IMR-90 (cell line): ENCODE measurements at regions not wholly inside any gene's neighbourhood (a gene's known extent, or its start where the extent isn't known, plus 50 kb on each side); places are given as distances from the start of the nearest gene placed in this dataset.

Experiments
- ATAC-seq: fragments of 200-7000 bp; cut with Tn5 transposase; 2 replicates; pipeline ENCODE4 v1.9.1; 2020; ENCODE audit warnings: low read depth, mild to moderate bottlenecking, moderate library complexity
- BruUV-seq: library from RNA; stranded (reverse); fragments of 400-500 nt; replicated peaks from 2 replicates; lab custom pipeline; 2021; lab: Mats Ljungman, UMichigan
- CTCF ChIA-PET: fragments of 300-600 bp; formaldehyde crosslinking; extraction: SDS; loops from one replicate; lab custom pipeline; 2021; ENCODE audit warnings: antibody characterized with exemption; lab: Yijun Ruan, JAX
- POLR2A ChIA-PET: fragments of 300-600 bp; sonication (Branson Sonifier 250); formaldehyde crosslinking; loops from one replicate; lab custom pipeline; 2022; ENCODE audit warnings: antibody characterized with exemption; ENCODE audit not compliant: unreplicated experiment; lab: Charles Lee
- DNase-seq: peaks from one replicate; pipeline ENCODE4 v3.0.0; 2013
- H2AFZ ChIP-seq: replicated peaks from 2 replicates; pipeline ENCODE3; 2013; ENCODE audit warnings: low read length, mild to moderate bottlenecking; ENCODE audit not compliant: poor library complexity
- H2AK5ac ChIP-seq: 2 replicates; pipeline ENCODE4 v1.6.1; 2013; ENCODE audit warnings: low read depth, low read length, inconsistent platforms
- H2AK9ac ChIP-seq: replicated peaks from 2 replicates; pipeline ENCODE3; 2013; ENCODE audit warnings: mild to moderate bottlenecking, low read depth, low read length, moderate library complexity; ENCODE audit not compliant: poor library complexity
- H2BK120ac ChIP-seq: 2 replicates; pipeline ENCODE4 v1.6.1; 2013; ENCODE audit warnings: low read depth, low read length, inconsistent platforms
- H2BK15ac ChIP-seq: 3 replicates; pipeline ENCODE4 v1.6.1; 2013; ENCODE audit warnings: low read depth, low read length, inconsistent platforms
- H2BK20ac ChIP-seq: 2 replicates; pipeline ENCODE4 v1.6.1; 2013; ENCODE audit warnings: low read depth, mild to moderate bottlenecking, inconsistent platforms, low read length, moderate library complexity
- H2BK5ac ChIP-seq: 2 replicates; pipeline ENCODE4 v1.6.1; 2013; ENCODE audit warnings: mild to moderate bottlenecking, low read depth, low read length, inconsistent platforms; ENCODE audit not compliant: poor library complexity, severe bottlenecking
- H3K14ac ChIP-seq: replicated peaks from 2 replicates; pipeline ENCODE4 v1.6.1; 2013; ENCODE audit warnings: low read depth, low read length, inconsistent platforms
- H3K18ac ChIP-seq: 2 replicates; pipeline ENCODE4 v1.6.1; 2013; ENCODE audit warnings: low read depth, low read length, control low read depth
- H3K23ac ChIP-seq: 2 replicates; pipeline ENCODE4 v1.6.1; 2013; ENCODE audit warnings: low read depth, low read length, inconsistent platforms
- H3K27ac ChIP-seq: 2 replicates; pipeline ENCODE4 v1.5.1; 2013; ENCODE audit warnings: mild to moderate bottlenecking, control low read depth, low read length; ENCODE audit not compliant: insufficient read depth
- H3K27me3 ChIP-seq: 2 replicates; pipeline ENCODE4 v1.6.1; 2013; ENCODE audit warnings: low read length; ENCODE audit not compliant: control insufficient read depth, insufficient read depth
- H3K36me3 ChIP-seq: 2 replicates; pipeline ENCODE4 v1.6.1; 2013; ENCODE audit warnings: low read length, mixed read lengths; ENCODE audit not compliant: control insufficient read depth, insufficient read depth
- H3K4ac ChIP-seq: 2 replicates; pipeline ENCODE4 v1.6.1; 2013; ENCODE audit warnings: low read depth, low read length, inconsistent platforms
- H3K4me1 ChIP-seq: 2 replicates; pipeline ENCODE4 v1.6.1; 2013; ENCODE audit warnings: low read length, mixed read lengths; ENCODE audit not compliant: control insufficient read depth, insufficient read depth
- H3K4me2 ChIP-seq: 2 replicates; pipeline ENCODE4 v1.6.1; 2013; ENCODE audit warnings: low read depth, mild to moderate bottlenecking, control low read depth, low read length, moderate library complexity
- H3K4me3 ChIP-seq: 2 replicates; pipeline ENCODE4 v1.5.1; 2013; ENCODE audit warnings: low read depth, mild to moderate bottlenecking, control low read depth, low read length, moderate library complexity; ENCODE audit not compliant: insufficient read depth
- H3K56ac ChIP-seq: 2 replicates; pipeline ENCODE4 v1.6.1; 2013; ENCODE audit warnings: low read length, inconsistent platforms; ENCODE audit not compliant: insufficient read depth; ENCODE audit errors: extremely low read depth
- H3K79me1 ChIP-seq, 2 experiments: 2 replicates each; pipeline ENCODE4 v1.6.1; 2013; ENCODE audit warnings: low read length in 2 of 2, inconsistent platforms in 1 of 2, low read depth in 1 of 2
- H3K9ac ChIP-seq: 2 replicates; pipeline ENCODE4 v1.6.1; 2013; ENCODE audit warnings: low read depth, low read length, control low read depth
- H3K9me1 ChIP-seq: 2 replicates; pipeline ENCODE4 v1.6.1; 2013; ENCODE audit warnings: low read length, inconsistent platforms; ENCODE audit not compliant: insufficient read depth
- H3K9me3 ChIP-seq: 2 replicates; pipeline ENCODE4 v1.6.1; 2013; ENCODE audit warnings: low read length; ENCODE audit not compliant: control insufficient read depth, insufficient read depth
- H4K20me1 ChIP-seq: 2 replicates; pipeline ENCODE4 v1.6.1; 2013; ENCODE audit warnings: low read length, inconsistent platforms; ENCODE audit not compliant: insufficient read depth
- H4K5ac ChIP-seq: 2 replicates; pipeline ENCODE4 v1.6.1; 2013; ENCODE audit warnings: mild to moderate bottlenecking, low read depth, low read length, control low read depth
- H4K8ac ChIP-seq, 2 experiments: 2 replicates each; pipeline ENCODE4 v1.6.1; 2013; ENCODE audit warnings: low read depth in 2 of 2, low read length in 2 of 2, control low read depth in 1 of 2, inconsistent platforms in 1 of 2
- H4K91ac ChIP-seq: 2 replicates; pipeline ENCODE4 v1.6.1; 2013; ENCODE audit warnings: low read depth, low read length, inconsistent platforms; ENCODE audit not compliant: insufficient read depth
- CHD1 ChIP-seq: IDR thresholded peaks from 2 replicates; pipeline ENCODE4 v1.6.1; 2012; ENCODE audit warnings: low read depth, low read length, improper control_type of control experiment
- MAZ ChIP-seq: IDR thresholded peaks from 2 replicates; pipeline ENCODE4 v1.6.1; 2012; ENCODE audit warnings: low read depth, mild to moderate bottlenecking, low read length, improper control_type of control experiment, moderate library complexity, borderline replicate concordance
- POLR2A ChIP-seq: IDR thresholded peaks from 2 replicates; pipeline ENCODE4 v1.6.1; 2012; ENCODE audit warnings: mild to moderate bottlenecking, low read depth, low read length
- WGBS, 2 experiments: methylation state at CpG; one replicate each; pipeline versions ENCODE4 v1.1.5 to v1.1.7; 2013; ENCODE audit warnings: missing lambda C conversion rate in 2 of 2; ENCODE audit not compliant: insufficient read length in 1 of 2; ENCODE audit errors: extremely low coverage in 2 of 2; 5-methylcytosine and 5-hydroxymethylcytosine counted together
- dilution Hi-C: fragments of 300-500 bp; cut with HindIII; formaldehyde crosslinking; loops from one replicate; pipeline ENCODE4 v1.14.3; 2018; ENCODE audit warnings: low sequenced_read_pairs; ENCODE audit not compliant: unreplicated experiment
- in situ Hi-C: fragments of 300-500 bp; cut with MboI; formaldehyde crosslinking; loops from 3 replicates; pipeline ENCODE4 v1.14.3; 2019; ENCODE audit warnings: low sequenced_read_pairs, inconsistent platforms, mixed read lengths
- intact Hi-C: fragments of 100-400 bp; cut with micrococcal nuclease; formaldehyde crosslinking; loops from 2 replicates; pipeline ENCODE4 v1.10.0; 2022

DNA sequence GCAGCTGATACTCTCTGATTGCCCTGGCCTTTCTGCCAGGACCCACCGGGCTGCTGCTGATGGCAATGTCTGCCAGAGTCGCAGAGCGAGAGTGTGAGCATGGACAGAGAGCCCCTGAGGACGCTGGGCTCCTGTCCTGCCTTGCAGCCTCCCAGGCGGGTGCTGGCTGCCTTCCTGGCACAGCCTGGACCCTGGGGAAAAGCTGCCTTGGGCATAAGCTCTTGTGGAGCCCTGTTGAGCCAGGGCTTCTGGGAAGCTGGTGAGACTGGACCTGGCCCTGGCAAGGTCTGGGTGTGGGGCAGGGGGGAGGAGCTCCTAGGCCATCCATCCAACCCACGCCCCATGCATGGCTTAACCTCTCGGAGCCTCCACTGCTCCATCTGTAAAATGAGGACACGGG, 105.8 kb upstream of the WNT4 start:
- dilution Hi-C loops (no loop called here), in situ Hi-C loops (no loop called here), intact Hi-C loops (no loop called here)
- no peak overlapping the region for H3K18ac ChIP-seq
- no peak overlapping the region for H3K4me3 ChIP-seq
- CTCF ChIA-PET: no interaction called here
- no peak overlapping the region for H3K4ac ChIP-seq
- no peak overlapping the region for H3K27ac ChIP-seq
- POLR2A ChIA-PET: no interaction called here
- BruUV-seq: no TSS peak
- no peaks in the 10 kb centered on the region; the same call in 1 of the 2 replicates for H3K4me1 ChIP-seq
- no peak overlapping the region for H4K91ac ChIP-seq
- H3K56ac ChIP-seq: no peak overlapping the region
- H2BK20ac ChIP-seq: no peak overlapping the region
- no peaks in the 10 kb centered on the region for H3K79me1 ChIP-seq
- no peaks in the 10 kb centered on the region for H3K9me3 ChIP-seq
- no peaks in the 10 kb centered on the region for H3K36me3 ChIP-seq
- H3K4me2 ChIP-seq: no peak overlapping the region
- no peak overlapping the region for H3K9ac ChIP-seq
- no peak overlapping the region for H4K5ac ChIP-seq
- H2AK5ac ChIP-seq: no peak overlapping the region
- H2BK5ac ChIP-seq: no peak overlapping the region
- WGBS, 2 experiments: 80% methylated on average over 4 of the region's 8 CpGs; no CpG with 5 or more reads in 1 of the 2 experiments
- H3K14ac ChIP-seq: no peak overlapping the region
- H2AFZ ChIP-seq: no peak overlapping the region
- H4K8ac ChIP-seq: no peak overlapping the region
- ATAC-seq: no peak
- no peak for TF ChIP-seq POLR2A
- no peak for TF ChIP-seq CHD1
- no peak for TF ChIP-seq MAZ
- no peak overlapping the region for H2BK120ac ChIP-seq
- peaks cover 5% of the 10 kb centered on the region; the same call in 1 of the 2 replicates for H4K20me1 ChIP-seq
- no peak overlapping the region for H2BK15ac ChIP-seq
- H2AK9ac ChIP-seq: no peak overlapping the region
- no peak for DNase-seq
- H3K27me3 ChIP-seq: peaks cover 84% of the 10 kb centered on the region
- H3K23ac ChIP-seq: no peak overlapping the region
- no peaks in the 10 kb centered on the region for H3K9me1 ChIP-seq
